PFSK-1 (cell line): ENCODE measurements at regions not wholly inside any gene's neighbourhood (a gene's known extent, or its start where the extent isn't known, plus 50 kb on each side); places are given as distances from the start of the nearest gene placed in this dataset.

Source experiments
- FOXP2 ChIP-seq: optimal IDR thresholded peaks from 2 replicates; pipeline ENCODE3; 2011; ENCODE audit warnings: borderline replicate concordance, control low read depth, inconsistent platforms; ENCODE audit not compliant: insufficient read depth; ENCODE audit errors: extremely low read length, extremely low read depth
- POLR2AphosphoS5 ChIP-seq: IDR thresholded peaks from 2 replicates; pipeline ENCODE4 v1.6.1; 2012; ENCODE audit warnings: low read depth, mild to moderate bottlenecking, control low read depth, low read length, moderate library complexity
- REST ChIP-seq, 2 experiments: IDR thresholded peaks; 2 replicates each; pipeline versions ENCODE4 v1.6.1 to v1.8.0; 2011 to 2012; ENCODE audit warnings: low read depth in 2 of 2, low read length in 2 of 2, control low read depth in 1 of 2, inconsistent platforms in 1 of 2, mild to moderate bottlenecking in 1 of 2, moderate library complexity in 1 of 2; ENCODE audit not compliant: insufficient read depth in 1 of 2
- SIN3A ChIP-seq: IDR thresholded peaks from 2 replicates; pipeline ENCODE4 v1.6.1; 2012; ENCODE audit warnings: mild to moderate bottlenecking, low read length, moderate library complexity, borderline replicate concordance; ENCODE audit not compliant: insufficient read depth
- TAF1 ChIP-seq: IDR thresholded peaks from 2 replicates; pipeline ENCODE4 v1.6.1; 2012; ENCODE audit warnings: low read length, control low read depth, borderline replicate concordance; ENCODE audit not compliant: insufficient read depth

- TF ChIP-seq FOXP2 (no peak), SIN3A (no peak), REST (IDR thresholded peaks at IDR 0.05; ENCODE audit: insufficient read depth in 1 of 2, low read depth in 2 of 2, low read length in 2 of 2) (no peak), TAF1 (no peak), POLR2AphosphoS5 (no peak)
Observed at GRCh38 chr6:103721923-103722322, 1137.8 kb downstream of the HACE1 start.

- TF ChIP-seq REST (IDR thresholded peaks at IDR 0.05; ENCODE audit: insufficient read depth in 1 of 2, low read depth in 2 of 2, low read length in 2 of 2) (no peak), POLR2AphosphoS5 (no peak), TAF1 (no peak), SIN3A (no peak), FOXP2 (no peak)
Observed at GRCh38 chr6:103720393-103720792, 1139.3 kb downstream of the HACE1 start.

GRCh38 chr6:103719545-103719944, 1140.2 kb downstream of the HACE1 start:
- no peak for TF ChIP-seq TAF1
- TF ChIP-seq POLR2AphosphoS5, result no peak
- TF ChIP-seq SIN3A, result no peak
- TF ChIP-seq REST (IDR thresholded peaks at IDR 0.05; ENCODE audit: insufficient read depth in 1 of 2, low read depth in 2 of 2, low read length in 2 of 2), result no peak
- no peak for TF ChIP-seq FOXP2

- TF ChIP-seq TAF1 (no peak), REST (IDR thresholded peaks at IDR 0.05; ENCODE audit: insufficient read depth in 1 of 2, low read depth in 2 of 2, low read length in 2 of 2) (no peak), SIN3A (no peak), FOXP2 (no peak), POLR2AphosphoS5 (no peak)
Observed at GRCh38 chr6:103715269-103715668, 1144.5 kb downstream of the HACE1 start.
